K562 (cell line): ENCODE measurements at regions not wholly inside any gene's neighbourhood (a gene's known extent, or its start where the extent isn't known, plus 50 kb on each side); places are given as distances from the start of the nearest gene placed in this dataset.

Source experiments
- BCL6 ChIP-seq: fragments of 250-450 bp; sonication (Bioruptor Pico); IDR thresholded peaks from 2 replicates; pipeline ENCODE4 v1.4.0; 2020
- BRF2 ChIP-seq: IDR thresholded peaks from 3 replicates; pipeline ENCODE4 v1.6.1; 2011; ENCODE audit warnings: borderline replicate concordance, mild to moderate bottlenecking; ENCODE audit not compliant: insufficient read length, insufficient read depth
- CUX1 ChIP-seq: fragments of 200-800 bp; sonication (Bioruptor generic); IDR thresholded peaks from 2 replicates; pipeline ENCODE4 v1.6.1; 2016; ENCODE audit warnings: missing genetic modification characterization, missing compliant biosample characterization
- IRF1 ChIP-seq: sonication (generic); formaldehyde crosslinking; IDR thresholded peaks from 2 replicates; pipeline ENCODE4 v1.8.0; 2022; ENCODE audit warnings: missing genetic modification reagents, mild to moderate bottlenecking, borderline replicate concordance
- KLF6 ChIP-seq: fragments of 250-450 bp; sonication (Bioruptor Pico); IDR thresholded peaks from 2 replicates; pipeline ENCODE4 v1.4.0; 2020; ENCODE audit warnings: mild to moderate bottlenecking, moderate library complexity, borderline replicate concordance
- MBD1 ChIP-seq: fragments of 250-450 bp; sonication (Bioruptor Pico); IDR thresholded peaks from 2 replicates; pipeline ENCODE4 v1.8.0; 2022; ENCODE audit warnings: inconsistent platforms
- PKNOX1 ChIP-seq: fragments of 450-650 bp; IDR thresholded peaks from 2 replicates; pipeline ENCODE4 v1.6.1; 2016
- PRMT5 ChIP-seq: sonication (generic); formaldehyde crosslinking; IDR thresholded peaks from 2 replicates; pipeline ENCODE4 v1.5.0; 2020; ENCODE audit warnings: missing genetic modification reagents
- TEAD2 ChIP-seq: fragments of 450-650 bp; IDR thresholded peaks from 2 replicates; pipeline ENCODE4 v1.6.1; 2016; ENCODE audit warnings: missing genetic modification characterization, control low read depth, missing compliant biosample characterization
- ZNF436 ChIP-seq: fragments of 250-450, 450-650 bp; sonication (Bioruptor Pico); formaldehyde crosslinking; IDR thresholded peaks from 2 replicates; pipeline ENCODE4 v1.7.0; 2020; ENCODE audit warnings: mild to moderate bottlenecking

- no peak for TF ChIP-seq PRMT5
- TF ChIP-seq BRF2: no peak
- no peak for TF ChIP-seq MBD1 (CRISPR knock-in tag)
- no peak for TF ChIP-seq BCL6 (CRISPR knock-in tag)
- TF ChIP-seq IRF1 (CRISPR knock-in tag): no peak
- TF ChIP-seq TEAD2 (tag): no peak
- no peak for TF ChIP-seq CUX1 (CRISPR knock-in tag)
- TF ChIP-seq KLF6 (CRISPR knock-in tag): no peak
- TF ChIP-seq PKNOX1: no peak
- no peak for TF ChIP-seq ZNF436 (CRISPR knock-in tag)
These were observed 580.8 kb upstream of the ALCAM start (continued) for GRCh38 chr3:104785947-104786346.
